AG04450 (cell line): ENCODE measurements at regions not wholly inside any gene's neighbourhood (a gene's known extent, or its start where the extent isn't known, plus 50 kb on each side); places are given as distances from the start of the nearest gene placed in this dataset.

ENCODE experiments used
- CTCF ChIA-PET: fragments of 300-600, 350-600 bp; formaldehyde crosslinking; extraction: SDS; loops from one replicate; lab custom pipeline; 2022; ENCODE audit warnings: antibody characterized with exemption, inconsistent platforms; lab: Charles Lee
- POLR2A ChIA-PET: fragments of 350-600 bp; formaldehyde crosslinking; extraction: SDS; loops from one replicate; lab custom pipeline; 2021; ENCODE audit warnings: antibody characterized with exemption, inconsistent platforms; lab: Yijun Ruan, JAX
- DNase-seq: peaks from one replicate; pipeline ENCODE4 v3.0.0-alpha.2; 2011; ENCODE audit warnings: low read depth, low spot score
- H3K27ac ChIP-seq: one replicate; pipeline ENCODE4 v1.5.1; 2012; ENCODE audit warnings: low read depth, low read length, control low read depth
- H3K27me3 ChIP-seq: one replicate; pipeline ENCODE4 v1.6.0; 2012; ENCODE audit warnings: low read length; ENCODE audit not compliant: control insufficient read depth, insufficient read depth
- H3K4me3 ChIP-seq: 2 replicates; pipeline ENCODE4 v1.5.1; 2011; ENCODE audit warnings: mild to moderate bottlenecking, low read depth, low read length, control low read depth
- H3K9me3 ChIP-seq: 2 replicates; pipeline ENCODE4 v1.5.1; 2012; ENCODE audit warnings: low read length; ENCODE audit not compliant: control insufficient read depth, insufficient read depth
- TF ChIP-seq, protein P1 (sequence below): IDR thresholded peaks from 2 replicates; pipeline ENCODE4 v1.5.1; 2011; ENCODE audit warnings: low read depth, low read length, control low read depth, inconsistent platforms

DNA sequence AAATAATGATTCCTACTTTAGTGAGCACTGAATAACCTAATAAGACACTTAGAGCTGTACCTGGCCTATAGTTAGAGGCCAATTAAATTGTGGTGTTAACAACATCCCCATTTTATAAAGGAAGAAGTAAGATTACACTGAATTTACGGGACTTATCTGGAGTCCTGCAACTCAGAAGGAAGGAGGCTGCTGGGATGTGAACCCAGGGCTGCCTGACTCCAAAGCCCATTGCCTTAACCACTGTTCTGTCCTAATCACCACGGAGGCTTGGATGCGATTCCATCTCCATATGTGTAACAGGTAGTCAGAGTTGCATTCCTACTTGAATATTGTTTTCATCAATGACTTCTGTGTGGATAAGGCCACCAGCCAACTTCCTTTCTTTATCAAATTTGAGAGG lies 168.9 kb downstream of the SOCS6 start:
- Histone ChIP-seq H3K4me3 (no peak overlapping the region), H3K9me3 (no peaks in the 10 kb centered on the region), H3K27me3 (peaks cover 9% of the 10 kb centered on the region), H3K27ac (no peak overlapping the region)
- CTCF ChIA-PET, result interaction anchor here (0.9 kb wide), 2 partner anchors 262 to 263 kb away, joined by 4 read pairs; no protein-coding TSS in a partner anchor
- POLR2A ChIA-PET, result no interaction called here
- TF ChIP-seq, protein P1, sequence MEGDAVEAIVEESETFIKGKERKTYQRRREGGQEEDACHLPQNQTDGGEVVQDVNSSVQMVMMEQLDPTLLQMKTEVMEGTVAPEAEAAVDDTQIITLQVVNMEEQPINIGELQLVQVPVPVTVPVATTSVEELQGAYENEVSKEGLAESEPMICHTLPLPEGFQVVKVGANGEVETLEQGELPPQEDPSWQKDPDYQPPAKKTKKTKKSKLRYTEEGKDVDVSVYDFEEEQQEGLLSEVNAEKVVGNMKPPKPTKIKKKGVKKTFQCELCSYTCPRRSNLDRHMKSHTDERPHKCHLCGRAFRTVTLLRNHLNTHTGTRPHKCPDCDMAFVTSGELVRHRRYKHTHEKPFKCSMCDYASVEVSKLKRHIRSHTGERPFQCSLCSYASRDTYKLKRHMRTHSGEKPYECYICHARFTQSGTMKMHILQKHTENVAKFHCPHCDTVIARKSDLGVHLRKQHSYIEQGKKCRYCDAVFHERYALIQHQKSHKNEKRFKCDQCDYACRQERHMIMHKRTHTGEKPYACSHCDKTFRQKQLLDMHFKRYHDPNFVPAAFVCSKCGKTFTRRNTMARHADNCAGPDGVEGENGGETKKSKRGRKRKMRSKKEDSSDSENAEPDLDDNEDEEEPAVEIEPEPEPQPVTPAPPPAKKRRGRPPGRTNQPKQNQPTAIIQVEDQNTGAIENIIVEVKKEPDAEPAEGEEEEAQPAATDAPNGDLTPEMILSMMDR, result no peak
- DNase-seq, result no peak

DNA sequence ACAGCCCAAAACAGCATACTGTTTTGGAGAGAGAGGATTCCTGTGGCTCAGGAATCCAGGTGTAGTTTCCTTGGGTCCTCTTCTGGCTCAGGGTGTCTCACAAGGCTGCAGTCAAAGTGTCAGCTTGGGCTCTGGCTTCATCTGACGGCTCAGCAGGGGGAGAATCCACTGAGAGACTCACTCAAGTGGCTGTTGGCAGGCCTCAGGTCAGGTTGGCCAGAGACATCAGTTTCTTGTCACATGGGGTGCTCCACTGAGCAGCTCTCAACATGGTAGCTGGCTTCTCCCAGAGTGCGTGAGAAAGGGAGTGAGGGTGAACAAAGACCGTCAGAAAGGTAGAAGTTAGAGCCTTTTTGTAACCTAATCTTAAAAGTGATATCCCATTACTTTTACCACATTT lies 168.4 kb downstream of the SOCS6 start:
- Histone ChIP-seq H3K27me3 (peaks cover 6% of the 10 kb centered on the region), H3K4me3 (no peak overlapping the region), H3K27ac (no peak overlapping the region), H3K9me3 (no peaks in the 10 kb centered on the region)
- POLR2A ChIA-PET, result no interaction called here
- CTCF ChIA-PET, result interaction anchor here (0.9 kb wide), 2 partner anchors 262 kb away, joined by 4 read pairs; no protein-coding TSS in a partner anchor
- DNase-seq, result no peak
- TF ChIP-seq, protein P1, result no peak

DNA sequence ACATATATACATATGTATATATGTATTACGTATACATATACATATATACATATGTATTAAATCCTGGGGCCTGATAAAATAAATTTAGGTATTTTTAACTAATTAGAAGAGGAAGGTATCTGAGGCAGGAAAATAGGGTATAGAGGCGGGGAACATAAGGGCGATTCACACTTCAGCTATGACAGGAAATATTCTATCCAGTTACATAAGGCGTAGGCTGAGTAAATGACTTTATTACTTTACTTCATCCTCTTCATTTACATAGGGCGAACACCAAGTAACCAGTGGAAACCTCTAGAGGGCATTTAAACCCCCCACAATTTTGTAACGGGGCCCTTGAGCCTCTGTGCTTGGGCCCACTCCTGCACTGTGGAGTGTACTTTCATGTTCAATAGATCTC lies 167.5 kb downstream of the SOCS6 start:
- ChIA-PET CTCF (interaction anchor here (2.3 to 11.6 kb wide), 4 partner anchors 22 to 291 kb away, joined by 19 to 296 read pairs (median 89); no protein-coding TSS in a partner anchor), POLR2A (no interaction called here)
- TF ChIP-seq, protein P1, result no peak

DNA sequence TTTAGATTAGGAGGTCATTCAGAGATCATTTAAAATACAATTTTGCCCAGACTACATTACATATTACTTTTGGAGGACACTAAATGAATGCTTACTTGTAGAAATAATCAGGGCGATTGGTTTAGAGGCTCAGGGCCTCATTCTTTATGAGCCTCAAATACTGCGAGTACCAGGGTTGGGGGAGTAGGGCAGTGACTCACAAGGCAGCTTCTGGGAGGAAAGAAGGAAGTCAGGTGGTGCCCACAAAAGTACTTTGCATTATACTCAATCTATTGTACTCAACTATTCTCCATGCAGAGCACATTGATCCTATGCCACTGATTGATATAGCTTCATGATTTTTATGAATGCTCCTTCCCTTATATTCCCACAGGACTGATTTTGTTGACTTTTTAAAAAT lies 166.9 kb downstream of the SOCS6 start:
- H3K27me3 ChIP-seq, result peaks cover 3% of the 10 kb centered on the region
- H3K27ac ChIP-seq, result no peak overlapping the region
- POLR2A ChIA-PET, result no interaction called here
- CTCF ChIA-PET, result interaction anchor here (0.6 to 11.6 kb wide), 21 partner anchors 10 to 1503 kb away, joined by 3 to 296 read pairs (median 5); no protein-coding TSS in a partner anchor
- DNase-seq, result no peak
- H3K4me3 ChIP-seq, result no peak overlapping the region
- no peaks in the 10 kb centered on the region for H3K9me3 ChIP-seq
- TF ChIP-seq, protein P1, result no peak

More for the DNA sequence above, 167.5 kb downstream of the SOCS6 start:
- Histone ChIP-seq H3K27ac (no peak overlapping the region), H3K4me3 (no peak overlapping the region), H3K27me3 (peaks cover 3% of the 10 kb centered on the region), H3K9me3 (no peaks in the 10 kb centered on the region)
- no peak for DNase-seq

DNA sequence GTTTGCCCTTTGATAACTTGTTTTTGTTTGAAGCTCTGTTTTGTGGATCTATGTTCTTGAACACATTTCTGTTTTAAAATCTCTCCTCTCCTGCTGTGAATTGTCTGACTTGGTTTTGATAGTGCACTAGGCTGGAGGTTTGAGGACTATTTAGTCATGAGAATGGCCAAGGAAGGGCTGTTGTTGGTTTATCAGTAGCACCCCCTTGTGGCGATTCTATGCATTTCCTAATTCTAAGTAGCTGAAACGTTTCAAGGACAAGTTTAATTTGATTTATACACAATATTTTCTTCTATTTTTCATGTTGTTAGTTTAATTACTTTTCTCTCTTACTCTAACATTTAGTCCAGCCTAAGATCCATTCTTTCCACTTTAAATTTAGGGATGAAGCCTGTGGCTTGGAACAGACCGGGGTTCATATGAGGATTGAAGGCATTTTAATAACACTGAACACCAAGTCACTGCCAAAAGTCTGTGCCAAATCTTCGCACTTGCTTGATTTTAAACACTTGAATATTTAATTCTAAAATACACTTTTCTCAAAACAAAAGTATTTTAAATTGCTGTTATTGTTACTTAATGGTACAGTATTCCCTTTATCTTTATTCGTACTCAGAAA lies 166.0 kb downstream of the SOCS6 start:
- Histone ChIP-seq H3K9me3 (no peaks in the 10 kb centered on the region), H3K4me3 (no peak overlapping the region), H3K27me3 (peaks cover 3% of the 10 kb centered on the region), H3K27ac (no peak overlapping the region)
- POLR2A ChIA-PET, result no interaction called here
- TF ChIP-seq, protein P1, result peak; percentile 84
- CTCF ChIA-PET, result interaction anchor here (0.5 to 11.6 kb wide), 51 partner anchors 8 to 1566 kb away, joined by 3 to 296 read pairs (median 4); no protein-coding TSS in a partner anchor
- peak; percentile 53 for DNase-seq
